Activated T-cell treated with anti-CD3 and anti-CD28 coated beads, Interleukin-2, amount 50 U/mL, for 4 hours (primary cell): ENCODE measurements at regions not wholly inside any gene's neighbourhood (a gene's known extent, or its start where the extent isn't known, plus 50 kb on each side); places are given as distances from the start of the nearest gene placed in this dataset.

Experiments
- ATAC-seq, 2 donors: fragments of 200-7000 bp; cut with Tn5 transposase; one replicate each; pipeline ENCODE4 v1.10.0; 2021
- DNase-seq: peaks from one replicate; pipeline ENCODE4 v3.0.0-alpha.2; 2020
- H3K27me3 Mint-ChIP-seq: one replicate; pipeline ENCODE4 v1.8.0; 2021; ENCODE audit warnings: low read depth, mixed read lengths
- H3K36me3 Mint-ChIP-seq: one replicate; pipeline ENCODE4 v1.8.0; 2022; ENCODE audit warnings: mixed read lengths; ENCODE audit not compliant: insufficient read depth
- H3K4me1 Mint-ChIP-seq: one replicate; pipeline ENCODE4 v1.8.0; 2021; ENCODE audit warnings: low read depth, mixed read lengths
- H3K4me3 Mint-ChIP-seq: one replicate; pipeline ENCODE4 v1.8.0; 2021; ENCODE audit warnings: mild to moderate bottlenecking, moderate library complexity, mixed read lengths
- H3K9me3 Mint-ChIP-seq: one replicate; pipeline ENCODE4 v1.8.0; 2021; ENCODE audit warnings: mixed read lengths

DNA sequence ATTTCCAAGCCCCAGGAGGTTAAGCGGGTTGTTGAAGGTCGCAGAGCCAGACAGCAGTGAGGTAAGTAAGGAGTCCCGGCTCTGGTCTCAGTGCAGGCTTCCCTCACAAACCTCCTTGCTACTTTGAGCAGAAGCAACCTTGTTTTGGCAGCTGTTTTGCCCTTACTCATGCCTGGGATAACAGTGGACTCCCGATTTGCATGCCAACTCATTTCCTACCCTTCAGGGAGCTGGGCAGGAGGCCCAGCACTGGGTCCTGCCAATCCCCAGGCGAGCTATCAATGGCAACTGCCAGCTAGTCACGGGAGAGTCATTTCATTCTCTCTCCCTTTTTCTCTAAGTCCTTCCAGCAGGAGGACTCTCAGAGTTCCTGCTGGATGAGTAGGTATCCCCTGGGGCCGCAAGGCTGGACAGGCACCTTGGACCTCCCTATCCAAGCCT is 72.0 kb upstream of the KSR1 start:
- peaks cover 16% of the 10 kb centered on the region for H3K27me3 Mint-ChIP-seq

DNA sequence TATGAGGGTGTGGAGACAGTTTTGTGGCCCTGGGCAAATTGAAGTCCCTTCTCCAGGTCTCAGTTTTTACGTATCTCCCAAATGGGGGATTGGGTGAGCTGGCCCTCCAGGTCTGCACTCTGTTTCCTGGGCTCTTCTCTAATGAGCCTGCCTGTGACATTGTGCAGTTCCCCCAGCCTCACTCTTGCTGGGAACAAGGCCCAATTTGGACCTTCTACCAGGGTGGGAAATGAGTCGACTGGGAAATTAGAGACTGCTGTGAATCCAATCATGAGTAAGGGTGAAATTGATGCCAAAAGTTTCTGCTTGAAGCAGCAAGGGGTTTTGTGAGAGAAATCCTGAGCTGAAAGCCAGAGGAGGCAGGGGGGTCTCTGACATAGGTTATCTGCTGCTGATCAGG is 71.5 kb upstream of the KSR1 start:
- Mint-ChIP-seq H3K4me3 (no peak overlapping the region), H3K9me3 (no peaks in the 10 kb centered on the region), H3K36me3 (no peaks in the 10 kb centered on the region), H3K4me1 (peaks cover 4% of the 10 kb centered on the region), H3K27me3 (peaks cover 11% of the 10 kb centered on the region)
- DNase-seq: no peak
- ATAC-seq: no peak

More for the DNA sequence above, 72.0 kb upstream of the KSR1 start:
- H3K36me3 Mint-ChIP-seq: no peaks in the 10 kb centered on the region
- no peaks in the 10 kb centered on the region for H3K9me3 Mint-ChIP-seq
- H3K4me1 Mint-ChIP-seq: peaks cover 4% of the 10 kb centered on the region
- ATAC-seq (no peak), DNase-seq (no peak)
- no peak overlapping the region for H3K4me3 Mint-ChIP-seq

GRCh38 chr17:27385626-27386025 is 70.6 kb upstream of the KSR1 start:
- Mint-ChIP-seq H3K27me3 (peaks cover 4% of the 10 kb centered on the region), H3K4me3 (no peak overlapping the region), H3K36me3 (no peaks in the 10 kb centered on the region), H3K9me3 (no peaks in the 10 kb centered on the region), H3K4me1 (peaks cover 4% of the 10 kb centered on the region)
- ATAC-seq: no peak
- DNase-seq: no peak

DNA sequence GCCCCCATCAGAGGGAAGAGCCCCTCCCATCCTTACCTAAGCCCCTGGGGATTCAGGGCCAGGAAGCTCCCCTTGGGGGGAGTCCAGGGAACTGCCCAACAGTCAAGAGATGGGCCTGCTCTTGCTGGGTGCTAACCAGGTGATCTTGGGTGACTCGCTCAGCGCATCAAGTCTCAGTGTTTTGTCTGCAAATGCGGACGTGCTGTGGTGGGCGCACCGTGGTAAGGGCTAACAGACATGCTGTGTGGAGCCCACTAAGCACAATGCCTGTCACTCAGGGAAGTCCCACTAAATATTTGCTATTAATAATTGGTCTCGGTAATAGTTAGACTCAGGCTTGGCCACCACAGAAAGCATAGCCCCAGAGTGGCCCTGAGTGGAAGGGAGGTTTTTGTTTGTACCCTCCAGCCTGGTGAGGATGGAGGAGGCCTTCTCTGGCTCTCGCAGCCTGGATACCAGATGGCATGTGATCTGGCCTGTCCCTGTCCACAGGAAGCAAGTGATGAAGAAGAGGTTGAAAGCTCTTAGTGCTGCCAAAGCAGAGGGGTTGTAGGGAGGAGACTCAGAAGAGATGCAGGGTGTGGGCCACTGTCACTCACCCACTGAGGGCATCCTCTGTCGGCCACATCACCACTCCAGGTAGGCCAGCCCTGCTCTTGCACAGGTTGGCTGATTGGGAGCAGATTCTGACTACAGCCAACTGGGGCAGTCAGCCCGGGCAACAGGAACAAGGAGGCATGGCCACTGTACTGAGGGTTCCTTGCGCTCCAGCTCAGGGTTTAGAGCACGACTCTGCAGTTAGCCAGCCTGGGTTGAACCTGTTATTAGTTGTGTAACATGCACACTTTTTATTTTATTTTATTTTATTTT is 69.8 kb upstream of the KSR1 start:
- H3K36me3 Mint-ChIP-seq: no peaks in the 10 kb centered on the region
- H3K27me3 Mint-ChIP-seq: no peaks in the 10 kb centered on the region
- no peaks in the 10 kb centered on the region for H3K9me3 Mint-ChIP-seq
- H3K4me1 Mint-ChIP-seq: peaks cover 4% of the 10 kb centered on the region
- no peak for DNase-seq
- ATAC-seq: no peak
- no peak overlapping the region for H3K4me3 Mint-ChIP-seq

DNA sequence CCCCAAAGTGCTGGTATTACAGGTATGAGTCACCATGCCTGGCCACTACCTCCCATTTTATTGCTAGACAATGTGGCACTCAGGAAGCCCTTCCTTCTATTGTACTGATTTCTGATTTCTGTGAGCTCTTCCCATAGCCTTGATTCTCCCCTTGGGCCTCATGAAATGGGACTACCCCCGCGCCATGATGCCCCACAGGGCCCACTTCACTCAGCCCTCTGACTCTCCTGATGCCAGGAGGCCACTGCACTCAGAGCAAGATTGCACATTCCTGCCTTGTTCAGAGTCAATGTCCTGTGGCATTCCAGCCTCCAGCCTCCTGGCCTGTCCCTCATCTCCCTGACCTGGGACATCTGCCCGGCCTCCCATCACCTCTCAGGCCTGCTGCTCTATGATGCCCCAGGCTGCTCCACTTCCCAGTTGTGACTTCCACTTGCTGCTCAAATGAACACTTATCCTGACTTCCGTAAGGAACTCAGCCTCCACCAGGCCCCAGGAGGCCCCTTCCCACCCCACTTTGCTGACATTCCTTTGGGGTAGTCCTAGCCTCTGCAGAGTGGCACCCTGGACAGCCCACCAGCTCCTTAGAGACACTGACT is 66.6 kb upstream of the KSR1 start:
- Mint-ChIP-seq H3K36me3 (no peaks in the 10 kb centered on the region), H3K27me3 (peaks cover 3% of the 10 kb centered on the region), H3K4me1 (peaks cover 4% of the 10 kb centered on the region), H3K9me3 (no peaks in the 10 kb centered on the region), H3K4me3 (no peak overlapping the region)
- no peak for ATAC-seq
- no peak for DNase-seq

GRCh38 chr17:27390540-27390939 is 65.7 kb upstream of the KSR1 start:
- no peak for ATAC-seq
- peaks cover 8% of the 10 kb centered on the region for H3K27me3 Mint-ChIP-seq
- peaks cover 4% of the 10 kb centered on the region for H3K4me1 Mint-ChIP-seq
- no peaks in the 10 kb centered on the region for H3K36me3 Mint-ChIP-seq
- H3K4me3 Mint-ChIP-seq: no peak overlapping the region
- DNase-seq: no peak
- H3K9me3 Mint-ChIP-seq: no peaks in the 10 kb centered on the region

- peaks cover 8% of the 10 kb centered on the region for H3K27me3 Mint-ChIP-seq
- H3K4me3 Mint-ChIP-seq: no peak overlapping the region
- no peak for DNase-seq
- H3K4me1 Mint-ChIP-seq: peaks cover 4% of the 10 kb centered on the region
- no peaks in the 10 kb centered on the region for H3K36me3 Mint-ChIP-seq
- no peak for ATAC-seq
- no peaks in the 10 kb centered on the region for H3K9me3 Mint-ChIP-seq
Observed at GRCh38 chr17:27391427-27391826, 64.8 kb upstream of the KSR1 start.

- Mint-ChIP-seq H3K4me1 (no peaks in the 10 kb centered on the region), H3K36me3 (no peaks in the 10 kb centered on the region), H3K9me3 (no peaks in the 10 kb centered on the region), H3K27me3 (peaks cover 10% of the 10 kb centered on the region), H3K4me3 (no peak overlapping the region)
- ATAC-seq (no peak), DNase-seq (no peak)
Observed at GRCh38 chr17:27396045-27396444, 60.2 kb upstream of the KSR1 start.

DNA sequence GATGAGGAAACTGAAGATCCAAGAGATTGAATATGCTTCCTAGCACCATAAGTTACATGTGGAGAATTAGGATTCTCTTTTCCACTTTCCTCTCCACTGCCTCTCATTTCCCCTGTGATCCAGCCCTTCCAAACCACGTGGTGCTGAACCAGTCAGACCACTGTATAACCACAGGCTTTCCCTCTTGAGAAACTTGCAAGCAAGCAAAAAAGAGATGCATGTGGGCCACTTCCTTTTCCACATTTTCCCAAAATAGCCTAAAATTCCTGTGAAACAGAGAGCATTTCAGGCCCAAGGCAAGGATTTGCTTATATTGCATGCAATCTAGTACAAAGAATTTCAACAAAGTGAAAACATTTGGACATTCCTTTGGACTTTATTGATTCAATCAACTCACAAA is 59.3 kb upstream of the KSR1 start:
- ATAC-seq: no peak
- peaks cover 10% of the 10 kb centered on the region for H3K27me3 Mint-ChIP-seq
- no peak for DNase-seq
- H3K4me3 Mint-ChIP-seq: no peak overlapping the region
- H3K4me1 Mint-ChIP-seq: no peaks in the 10 kb centered on the region
- no peaks in the 10 kb centered on the region for H3K36me3 Mint-ChIP-seq
- H3K9me3 Mint-ChIP-seq: no peaks in the 10 kb centered on the region

- no peak for ATAC-seq
- DNase-seq: no peak
- Mint-ChIP-seq H3K9me3 (no peaks in the 10 kb centered on the region), H3K27me3 (peaks cover 10% of the 10 kb centered on the region), H3K4me1 (no peaks in the 10 kb centered on the region), H3K36me3 (no peaks in the 10 kb centered on the region), H3K4me3 (no peak overlapping the region)
Observed at GRCh38 chr17:27398691-27399090, 57.6 kb upstream of the KSR1 start.

DNA sequence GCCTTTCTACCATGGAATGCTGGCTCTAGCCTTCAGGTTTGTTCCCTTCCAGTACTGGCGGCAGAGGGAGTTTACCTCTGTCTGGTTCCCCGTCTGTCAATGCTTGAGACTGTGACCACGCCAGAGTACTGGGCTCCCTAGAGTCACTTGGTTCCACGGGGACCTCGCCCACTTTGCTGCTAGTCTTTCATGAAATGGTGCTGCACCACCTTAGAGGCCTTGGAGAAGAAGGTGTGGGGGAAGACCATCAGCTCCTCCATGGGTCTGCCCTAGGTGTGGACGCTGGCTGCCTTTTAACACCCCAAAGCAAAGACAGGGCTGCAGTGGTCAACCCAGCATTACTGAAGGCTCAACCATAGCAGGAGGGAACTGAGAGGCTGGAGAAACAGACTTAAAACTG is 55.3 kb upstream of the KSR1 start:
- H3K27me3 Mint-ChIP-seq: peaks cover 2% of the 10 kb centered on the region
- H3K4me1 Mint-ChIP-seq: no peaks in the 10 kb centered on the region
- DNase-seq: no peak
- H3K4me3 Mint-ChIP-seq: no peak overlapping the region
- H3K36me3 Mint-ChIP-seq: no peaks in the 10 kb centered on the region
- no peak for ATAC-seq
- H3K9me3 Mint-ChIP-seq: no peaks in the 10 kb centered on the region

- Mint-ChIP-seq H3K36me3 (no peaks in the 10 kb centered on the region), H3K4me1 (no peaks in the 10 kb centered on the region), H3K4me3 (no peak overlapping the region), H3K27me3 (no peaks in the 10 kb centered on the region), H3K9me3 (no peaks in the 10 kb centered on the region)
- ATAC-seq (no peak), DNase-seq (no peak)
Observed at GRCh38 chr17:27402943-27403342, 53.3 kb upstream of the KSR1 start.

DNA sequence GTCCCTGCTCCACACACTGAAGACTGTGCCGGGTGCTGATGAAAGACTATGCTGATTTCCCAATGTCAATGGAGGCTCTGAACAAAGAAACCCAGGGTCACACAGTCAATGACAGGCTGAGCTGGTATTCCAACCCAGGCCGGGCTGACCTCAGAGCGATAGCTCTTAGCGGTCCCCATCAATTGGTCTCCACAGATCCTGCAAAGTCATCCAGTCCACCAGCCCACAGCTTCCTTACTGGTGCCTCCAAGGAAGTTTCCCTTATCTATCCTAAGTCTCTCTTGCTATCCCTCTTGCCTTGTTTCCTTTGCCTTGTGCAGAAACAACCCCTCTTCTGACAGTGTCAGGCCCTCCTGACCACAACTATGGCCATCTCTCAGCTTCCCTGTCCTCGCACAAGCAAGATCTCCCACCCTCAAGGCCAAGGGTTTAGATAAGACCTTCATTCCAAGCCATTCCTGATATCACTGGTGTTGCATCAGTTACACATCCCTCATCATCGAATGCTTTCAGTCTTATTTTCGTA is 52.7 kb upstream of the KSR1 start:
- DNase-seq: no peak
- H3K36me3 Mint-ChIP-seq: no peaks in the 10 kb centered on the region
- H3K9me3 Mint-ChIP-seq: no peaks in the 10 kb centered on the region
- ATAC-seq: no peak
- H3K4me1 Mint-ChIP-seq: no peaks in the 10 kb centered on the region
- no peaks in the 10 kb centered on the region for H3K27me3 Mint-ChIP-seq
- no peak overlapping the region for H3K4me3 Mint-ChIP-seq

DNA sequence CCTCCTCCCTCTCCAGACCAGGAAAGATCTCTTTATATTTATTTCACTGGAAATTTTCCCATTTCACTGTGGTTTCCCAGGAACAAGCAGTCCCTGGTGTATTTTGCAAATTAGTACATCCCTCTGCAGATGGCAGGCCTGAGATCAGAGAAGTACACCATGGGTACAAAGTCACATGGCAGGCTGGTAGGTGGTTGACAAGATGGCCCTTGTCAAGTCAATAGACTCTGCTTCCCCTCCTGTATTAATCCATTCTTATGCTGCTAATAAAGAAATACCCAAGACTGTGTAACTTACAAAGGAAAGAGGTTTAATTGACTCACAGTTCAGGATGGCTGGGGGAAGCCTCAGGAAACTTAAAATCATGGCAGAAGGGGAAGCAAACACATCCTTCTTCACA is 51.6 kb upstream of the KSR1 start:
- ATAC-seq: no peak
- H3K9me3 Mint-ChIP-seq: no peaks in the 10 kb centered on the region

More for the DNA sequence above, 51.6 kb upstream of the KSR1 start:
- H3K27me3 Mint-ChIP-seq: peaks cover under 1% of the 10 kb centered on the region
- H3K36me3 Mint-ChIP-seq: no peaks in the 10 kb centered on the region
- DNase-seq: no peak
- H3K4me3 Mint-ChIP-seq: no peak overlapping the region
- H3K4me1 Mint-ChIP-seq: no peaks in the 10 kb centered on the region
